ENCODE measurements at regions not wholly inside any gene's neighbourhood (a gene's known extent, or its start where the extent isn't known, plus 50 kb on each side); places are given as distances from the start of the nearest gene placed in this dataset.

DNA sequence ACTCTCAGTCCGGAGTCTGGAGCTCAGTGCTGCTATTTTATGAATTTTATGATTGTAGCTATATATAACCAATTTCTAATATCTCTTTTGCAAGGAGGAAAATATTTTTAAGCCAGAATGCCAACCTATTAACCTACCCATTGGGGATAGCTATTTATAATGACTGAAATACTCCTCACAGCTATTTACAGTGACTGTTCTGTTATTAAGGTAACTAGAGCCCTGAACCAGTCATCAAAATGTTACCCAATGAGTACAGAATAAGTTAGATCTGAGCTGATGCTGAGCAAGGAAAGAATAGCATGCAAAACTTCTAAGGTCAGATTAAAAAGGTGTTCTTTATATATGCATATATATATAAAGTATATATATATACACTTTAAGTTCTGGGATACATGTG, 79.6 kb upstream of the PPP2R3A start:
- intact Hi-C loops (cut with DNase I) = no loop called here
- no peak for DNase-seq
- Histone ChIP-seq H3K4me3 (no peak overlapping the region), H3K27me3 (no peaks in the 10 kb centered on the region), H3K27ac (no peak overlapping the region), H3K9me3 (no peaks in the 10 kb centered on the region), H3K36me3 (no peaks in the 10 kb centered on the region), H3K4me1 (no peaks in the 10 kb centered on the region)
- ATAC-seq = no peak
- no peak for TF ChIP-seq CTCF (IDR thresholded peaks at IDR 0.05)

GRCh38 chr3:135887220-135887619, 78.3 kb upstream of the PPP2R3A start:
- no peaks in the 10 kb centered on the region for H3K4me1 ChIP-seq
- H3K9me3 ChIP-seq = no peaks in the 10 kb centered on the region
- TF ChIP-seq CTCF (IDR thresholded peaks at IDR 0.05) = no peak
- H3K36me3 ChIP-seq = no peaks in the 10 kb centered on the region
- H3K27me3 ChIP-seq = no peaks in the 10 kb centered on the region
- H3K4me3 ChIP-seq = no peak overlapping the region
- intact Hi-C loops (cut with DNase I) = no loop called here
- ATAC-seq (no peak), DNase-seq (no peak)
- H3K27ac ChIP-seq = no peak overlapping the region

DNA sequence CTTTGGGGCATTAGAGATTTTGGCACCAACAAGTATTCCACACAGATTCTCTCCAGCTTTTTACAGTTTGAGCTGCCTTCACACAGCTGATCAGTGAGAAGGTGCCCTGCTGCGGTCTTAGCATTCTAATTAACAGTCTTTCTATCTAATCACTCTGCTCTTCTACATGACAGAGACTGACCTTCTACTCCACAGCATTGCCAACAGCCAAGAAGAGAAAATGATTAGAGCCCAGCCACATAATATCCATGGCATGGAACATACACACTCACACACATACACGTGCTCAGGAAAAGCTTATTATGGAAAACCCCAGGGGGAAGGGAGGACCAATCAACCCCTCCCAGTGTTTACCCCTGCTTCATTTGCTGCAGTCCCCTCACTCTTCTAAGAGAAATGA, 76.1 kb upstream of the PPP2R3A start:
- no peak overlapping the region for H3K4me3 ChIP-seq
- H3K27me3 ChIP-seq = no peaks in the 10 kb centered on the region
- no peak for ATAC-seq
- H3K4me1 ChIP-seq = no peaks in the 10 kb centered on the region
- no peak for DNase-seq
- H3K27ac ChIP-seq = no peak overlapping the region
- intact Hi-C loops (cut with DNase I) = no loop called here
- no peaks in the 10 kb centered on the region for H3K36me3 ChIP-seq
- no peaks in the 10 kb centered on the region for H3K9me3 ChIP-seq
- no peak for TF ChIP-seq CTCF (IDR thresholded peaks at IDR 0.05)

GRCh38 chr3:135891121-135891520, 74.4 kb upstream of the PPP2R3A start:
- no peak overlapping the region for H3K27ac ChIP-seq
- H3K36me3 ChIP-seq = no peaks in the 10 kb centered on the region
- no peak for DNase-seq
- intact Hi-C loops (cut with DNase I) = no loop called here
- H3K4me3 ChIP-seq = no peak overlapping the region
- no peak for ATAC-seq
- H3K9me3 ChIP-seq = no peaks in the 10 kb centered on the region
- no peaks in the 10 kb centered on the region for H3K4me1 ChIP-seq
- H3K27me3 ChIP-seq = no peaks in the 10 kb centered on the region
- no peak for TF ChIP-seq CTCF (IDR thresholded peaks at IDR 0.05)

DNA sequence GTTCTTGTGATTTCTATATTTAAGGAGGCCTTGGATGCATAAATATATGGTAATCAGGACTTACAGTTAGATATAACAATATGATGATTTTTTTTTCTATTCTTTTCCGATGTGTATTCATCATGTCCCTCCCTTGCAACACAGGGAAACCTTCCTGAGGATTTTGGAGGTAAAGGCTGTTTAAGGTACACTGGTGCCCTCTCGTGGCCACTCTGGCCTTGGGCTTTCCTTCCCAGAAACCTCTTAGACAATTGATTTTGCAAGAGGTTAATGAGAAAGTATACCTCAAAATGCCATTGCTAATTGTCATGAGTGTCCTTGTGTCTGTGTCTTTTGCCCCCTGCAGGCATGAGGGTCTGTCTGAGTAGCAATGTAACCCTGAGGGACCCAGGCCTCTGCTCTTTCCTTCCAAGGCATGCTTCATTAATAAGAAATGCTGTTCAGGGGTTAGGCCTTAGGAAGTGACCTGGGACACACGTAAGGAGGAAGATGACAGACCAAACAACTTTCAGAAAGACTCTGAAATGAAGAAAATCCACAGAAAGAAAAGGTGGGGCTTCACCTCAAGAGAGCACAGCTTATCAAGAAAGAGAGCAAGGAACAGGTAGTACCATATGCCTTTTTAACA, 70.3 kb upstream of the PPP2R3A start:
- ATAC-seq = peak; percentile 88
- intact Hi-C loops (cut with DNase I) = no loop called here

More for the DNA sequence above, 70.3 kb upstream of the PPP2R3A start:
- peak; percentile 79 for TF ChIP-seq CTCF (IDR thresholded peaks at IDR 0.05)
- peak; percentile 83 for DNase-seq
- no peaks in the 10 kb centered on the region for H3K27me3 ChIP-seq
- H3K4me1 ChIP-seq = no peaks in the 10 kb centered on the region
- no peak overlapping the region for H3K27ac ChIP-seq
- H3K9me3 ChIP-seq = no peaks in the 10 kb centered on the region
- H3K36me3 ChIP-seq = no peaks in the 10 kb centered on the region
- no peak overlapping the region for H3K4me3 ChIP-seq
